A673 (cell line): ENCODE measurements at regions not wholly inside any gene's neighbourhood (a gene's known extent, or its start where the extent isn't known, plus 50 kb on each side); places are given as distances from the start of the nearest gene placed in this dataset.

Experiments
- EZH2 ChIP-seq: fragments of 200-600 bp; sonication (generic); IDR thresholded peaks from 2 replicates; pipeline ENCODE4 v1.6.1; 2017; ENCODE audit warnings: borderline replicate concordance, low read depth, mild to moderate bottlenecking, mixed read lengths, antibody characterized with exemption, low read length; ENCODE audit not compliant: poor library complexity, severe bottlenecking
- TF ChIP-seq, protein P1 (sequence below): fragments of 300-800, 200-600 bp; sonication (generic); conservative IDR thresholded peaks from 2 replicates; pipeline ENCODE4 v1.5.1; 2017; ENCODE audit warnings: low read depth, mild to moderate bottlenecking, antibody characterized with exemption, low read length, moderate library complexity, mixed read lengths

- no peak for TF ChIP-seq EZH2
- TF ChIP-seq, protein P1, sequence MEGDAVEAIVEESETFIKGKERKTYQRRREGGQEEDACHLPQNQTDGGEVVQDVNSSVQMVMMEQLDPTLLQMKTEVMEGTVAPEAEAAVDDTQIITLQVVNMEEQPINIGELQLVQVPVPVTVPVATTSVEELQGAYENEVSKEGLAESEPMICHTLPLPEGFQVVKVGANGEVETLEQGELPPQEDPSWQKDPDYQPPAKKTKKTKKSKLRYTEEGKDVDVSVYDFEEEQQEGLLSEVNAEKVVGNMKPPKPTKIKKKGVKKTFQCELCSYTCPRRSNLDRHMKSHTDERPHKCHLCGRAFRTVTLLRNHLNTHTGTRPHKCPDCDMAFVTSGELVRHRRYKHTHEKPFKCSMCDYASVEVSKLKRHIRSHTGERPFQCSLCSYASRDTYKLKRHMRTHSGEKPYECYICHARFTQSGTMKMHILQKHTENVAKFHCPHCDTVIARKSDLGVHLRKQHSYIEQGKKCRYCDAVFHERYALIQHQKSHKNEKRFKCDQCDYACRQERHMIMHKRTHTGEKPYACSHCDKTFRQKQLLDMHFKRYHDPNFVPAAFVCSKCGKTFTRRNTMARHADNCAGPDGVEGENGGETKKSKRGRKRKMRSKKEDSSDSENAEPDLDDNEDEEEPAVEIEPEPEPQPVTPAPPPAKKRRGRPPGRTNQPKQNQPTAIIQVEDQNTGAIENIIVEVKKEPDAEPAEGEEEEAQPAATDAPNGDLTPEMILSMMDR, result no peak
These were observed 795.3 kb upstream of the CELF2 start for GRCh38 chr10:10222304-10222841.
